Memory B cell (primary cell): ENCODE measurements at regions not wholly inside any gene's neighbourhood (a gene's known extent, or its start where the extent isn't known, plus 50 kb on each side); places are given as distances from the start of the nearest gene placed in this dataset.

ENCODE experiments used
- ATAC-seq: fragments of 150-1000 bp; cut with Tn5 transposase; 2 replicates; pipeline ENCODE4 v1.10.0; 2021; ENCODE audit warnings: low read depth, mild to moderate bottlenecking, moderate library complexity
- DNase-seq, 2 donors: peaks; one replicate each; pipeline ENCODE4 v3.0.0; 2022; ENCODE audit warnings: low spot score in 2 of 2
- H3K27ac Mint-ChIP-seq: one replicate; pipeline ENCODE4 v1.8.0; 2022; ENCODE audit warnings: mild to moderate bottlenecking, moderate library complexity, mixed read lengths
- H3K27me3 Mint-ChIP-seq: one replicate; pipeline ENCODE4 v1.8.0; 2022; ENCODE audit warnings: mixed read lengths
- H3K36me3 Mint-ChIP-seq: one replicate; pipeline ENCODE4 v1.8.0; 2022; ENCODE audit warnings: mild to moderate bottlenecking, mixed read lengths
- H3K4me1 Mint-ChIP-seq: one replicate; pipeline ENCODE4 v1.8.0; 2022; ENCODE audit warnings: mixed read lengths
- H3K4me3 Mint-ChIP-seq: one replicate; pipeline ENCODE4 v1.8.0; 2022; ENCODE audit warnings: mild to moderate bottlenecking, moderate library complexity, mixed read lengths
- H3K9me3 Mint-ChIP-seq: one replicate; pipeline ENCODE4 v1.8.0; 2022; ENCODE audit warnings: mixed read lengths

DNA sequence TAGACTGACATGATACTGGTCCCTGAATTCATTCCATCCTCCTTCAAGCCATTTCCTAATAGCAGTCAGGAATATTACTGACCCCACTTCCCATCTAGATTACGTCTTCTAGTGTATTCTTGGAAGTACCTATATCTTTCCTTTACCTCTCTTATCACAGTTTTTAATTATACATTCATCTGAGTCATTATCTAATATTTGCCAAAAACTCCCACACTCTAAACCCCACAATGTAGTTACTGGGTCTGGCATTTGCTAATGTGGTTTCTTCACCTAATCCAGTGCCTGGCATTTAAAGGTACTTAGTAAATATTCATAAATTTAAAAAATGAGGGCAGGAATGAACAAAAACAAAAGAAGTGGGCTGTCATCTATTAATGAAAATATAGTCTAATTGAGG lies 441.8 kb upstream of the SETBP1 start:
- no peak for ATAC-seq
- no peak overlapping the region for H3K4me3 Mint-ChIP-seq
- no peaks in the 10 kb centered on the region for H3K9me3 Mint-ChIP-seq
- no peaks in the 10 kb centered on the region for H3K36me3 Mint-ChIP-seq
- DNase-seq: no peak
- no peak overlapping the region for H3K27ac Mint-ChIP-seq
- H3K4me1 Mint-ChIP-seq: no peaks in the 10 kb centered on the region
- no peaks in the 10 kb centered on the region for H3K27me3 Mint-ChIP-seq

DNA sequence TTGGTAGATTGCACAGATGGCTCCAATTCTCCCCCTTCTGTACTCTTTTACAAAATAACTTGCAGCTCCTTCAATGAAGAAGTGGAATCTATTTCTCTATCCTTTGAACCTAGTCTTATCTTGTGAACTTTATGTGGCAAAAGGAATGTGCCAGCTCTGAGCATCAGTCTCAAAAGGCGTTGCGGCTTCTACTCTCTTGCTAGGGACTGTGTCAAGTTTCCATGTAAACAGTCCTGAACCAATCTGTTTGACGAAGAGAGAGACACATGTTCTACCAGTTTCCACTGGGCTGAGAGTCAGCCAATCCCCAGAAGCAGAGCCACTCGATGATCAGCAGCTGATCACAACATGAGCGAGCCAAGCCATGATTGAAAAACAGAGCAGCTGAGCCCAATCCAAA lies 439.7 kb upstream of the SETBP1 start:
- DNase-seq (no peak), ATAC-seq (no peak)
- Mint-ChIP-seq H3K27ac (no peak overlapping the region), H3K27me3 (no peaks in the 10 kb centered on the region), H3K4me3 (no peak overlapping the region), H3K9me3 (no peaks in the 10 kb centered on the region), H3K36me3 (no peaks in the 10 kb centered on the region), H3K4me1 (no peaks in the 10 kb centered on the region)

DNA sequence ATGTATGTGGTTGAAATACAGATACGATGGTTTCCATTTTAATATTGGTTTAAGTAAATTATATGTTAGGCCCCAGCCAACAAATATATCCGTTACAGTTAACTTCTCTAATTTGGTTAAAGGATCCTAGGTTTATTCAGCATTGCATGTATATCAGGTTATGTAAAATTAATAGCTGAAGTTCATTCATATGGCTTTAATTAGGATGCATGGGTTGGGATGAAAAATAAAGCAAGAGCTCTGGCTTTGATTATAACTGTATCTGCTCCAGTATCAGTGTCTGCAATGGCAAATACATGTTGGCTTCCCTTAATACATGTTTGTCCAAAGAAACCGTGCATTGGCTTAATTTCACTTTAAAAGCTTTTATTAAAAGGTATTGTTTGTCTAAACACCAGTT lies 435.7 kb upstream of the SETBP1 start:
- no peak overlapping the region for H3K27ac Mint-ChIP-seq

DNA sequence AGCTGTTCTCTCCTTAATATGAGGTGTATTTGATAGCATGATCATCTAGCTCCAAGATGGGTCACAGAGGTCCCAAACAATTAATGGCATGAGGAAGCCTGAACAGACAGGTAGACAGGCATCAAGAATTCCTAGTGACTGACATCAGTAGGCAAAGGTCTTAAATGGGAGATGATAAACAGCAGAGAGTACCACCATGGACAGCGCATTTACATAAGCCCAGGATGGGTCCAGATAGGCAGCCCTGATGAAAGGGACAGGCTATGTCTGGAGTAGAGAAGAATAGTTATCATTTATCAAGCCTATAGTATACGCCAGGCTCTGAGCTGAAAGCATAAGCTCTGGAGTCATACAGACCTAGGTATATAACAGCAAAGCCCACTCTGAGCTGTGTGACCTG lies 434.7 kb upstream of the SETBP1 start:
- peaks cover 3% of the 10 kb centered on the region for H3K4me1 Mint-ChIP-seq
- H3K27me3 Mint-ChIP-seq: peaks cover 4% of the 10 kb centered on the region
- H3K27ac Mint-ChIP-seq: no peak overlapping the region
- H3K36me3 Mint-ChIP-seq: no peaks in the 10 kb centered on the region
- H3K9me3 Mint-ChIP-seq: no peaks in the 10 kb centered on the region
- DNase-seq: no peak
- H3K4me3 Mint-ChIP-seq: no peak overlapping the region
- no peak for ATAC-seq

More for the DNA sequence above, 435.7 kb upstream of the SETBP1 start:
- DNase-seq (no peak), ATAC-seq (no peak)
- Mint-ChIP-seq H3K9me3 (no peaks in the 10 kb centered on the region), H3K36me3 (no peaks in the 10 kb centered on the region), H3K4me1 (peaks cover 3% of the 10 kb centered on the region), H3K27me3 (peaks cover 2% of the 10 kb centered on the region), H3K4me3 (no peak overlapping the region)

DNA sequence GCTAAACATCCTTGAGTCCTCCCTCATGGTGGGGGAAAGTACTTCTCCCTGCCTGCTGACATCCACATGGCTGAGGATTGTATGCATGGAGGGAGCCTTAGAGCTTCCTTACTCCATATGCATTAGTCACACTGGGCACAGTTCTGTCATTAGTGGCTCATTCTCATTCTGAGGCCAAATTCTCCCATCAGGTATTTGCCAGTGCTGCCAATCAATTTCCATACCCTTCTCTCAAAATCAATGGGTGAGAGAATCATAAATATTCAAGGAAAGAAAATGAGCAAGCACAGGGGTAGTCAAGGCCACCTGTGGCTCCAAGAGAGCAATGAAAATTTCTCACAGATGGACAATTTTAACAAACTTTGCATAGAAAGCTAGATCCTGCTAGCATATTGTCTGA lies 422.6 kb upstream of the SETBP1 start:
- Mint-ChIP-seq H3K4me1 (no peaks in the 10 kb centered on the region), H3K36me3 (peaks cover 10% of the 10 kb centered on the region), H3K27me3 (peaks cover 10% of the 10 kb centered on the region), H3K9me3 (peaks cover 17% of the 10 kb centered on the region), H3K4me3 (no peak overlapping the region), H3K27ac (no peak overlapping the region)
- no peak for DNase-seq
- ATAC-seq: no peak

DNA sequence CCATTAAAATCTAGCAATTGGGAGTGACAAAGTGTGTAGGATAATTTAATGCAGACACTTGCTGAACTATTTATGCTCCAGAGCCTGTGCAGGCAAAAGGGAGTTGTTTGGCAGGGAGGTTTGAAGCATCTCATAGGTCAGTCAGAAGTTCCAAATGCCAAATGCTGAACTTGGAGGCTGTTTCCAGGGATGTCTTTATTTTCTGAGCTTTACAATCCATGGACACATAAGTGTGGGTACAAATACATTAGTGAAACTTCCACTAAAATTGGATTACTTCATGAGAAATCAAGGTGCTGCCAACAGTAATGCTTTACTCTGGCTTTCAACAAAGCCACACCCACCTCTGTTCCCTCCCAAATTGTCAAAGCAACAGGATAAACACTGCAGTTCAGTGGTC lies 422.1 kb upstream of the SETBP1 start:
- H3K9me3 Mint-ChIP-seq: peaks cover 17% of the 10 kb centered on the region
- peaks cover 10% of the 10 kb centered on the region for H3K27me3 Mint-ChIP-seq
- no peak overlapping the region for H3K27ac Mint-ChIP-seq

DNA sequence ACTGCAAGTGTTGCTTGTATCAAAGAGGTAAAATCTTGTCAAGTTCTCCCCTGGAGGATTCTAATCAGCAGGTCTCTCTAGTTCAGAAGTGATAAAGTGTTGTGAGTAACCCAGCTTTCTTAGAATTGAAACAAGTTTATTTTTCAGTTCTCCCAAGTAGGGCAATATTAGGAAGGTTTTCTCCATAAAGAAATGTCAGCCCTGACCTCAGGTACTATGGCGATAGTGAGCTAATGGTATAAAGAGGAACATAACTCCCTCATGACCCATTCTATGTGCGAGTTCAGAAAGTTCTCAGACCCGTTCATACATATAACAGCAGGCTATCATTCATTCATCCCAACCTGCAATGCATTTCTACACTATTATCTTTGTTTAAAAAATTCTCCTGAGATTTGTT lies 421.1 kb upstream of the SETBP1 start:
- no peak for ATAC-seq
- Mint-ChIP-seq H3K9me3 (peaks cover 13% of the 10 kb centered on the region), H3K4me3 (no peak overlapping the region), H3K4me1 (no peaks in the 10 kb centered on the region), H3K27ac (no peak overlapping the region), H3K27me3 (peaks cover 8% of the 10 kb centered on the region), H3K36me3 (peaks cover 10% of the 10 kb centered on the region)
- no peak for DNase-seq

More for the DNA sequence above, 422.1 kb upstream of the SETBP1 start:
- H3K36me3 Mint-ChIP-seq: peaks cover 10% of the 10 kb centered on the region
- H3K4me3 Mint-ChIP-seq: no peak overlapping the region
- ATAC-seq (no peak), DNase-seq (no peak)
- H3K4me1 Mint-ChIP-seq: no peaks in the 10 kb centered on the region

DNA sequence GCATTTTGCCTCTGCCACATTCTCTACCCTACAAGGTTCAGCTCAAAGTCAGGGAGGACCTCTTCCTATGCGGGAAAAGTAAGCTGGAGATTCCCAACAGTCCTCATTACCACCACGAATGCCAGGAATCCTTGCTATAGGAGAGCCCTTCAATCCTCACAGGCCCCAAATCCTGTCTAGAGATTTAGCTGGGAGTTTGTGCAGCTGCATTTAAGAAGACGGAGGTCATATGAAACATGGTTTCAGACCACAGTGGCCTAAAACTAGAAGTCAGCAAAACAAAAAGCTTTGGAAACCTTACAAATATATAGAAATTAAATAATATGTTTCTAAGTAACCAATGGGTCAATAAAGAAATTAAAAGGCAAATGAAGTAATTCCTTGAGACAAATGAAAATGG lies 415.3 kb upstream of the SETBP1 start:
- H3K27ac Mint-ChIP-seq: no peak overlapping the region
- no peaks in the 10 kb centered on the region for H3K4me1 Mint-ChIP-seq
- ATAC-seq (no peak), DNase-seq (no peak)
- H3K9me3 Mint-ChIP-seq: peaks cover 11% of the 10 kb centered on the region
- peaks cover 1% of the 10 kb centered on the region for H3K27me3 Mint-ChIP-seq
- peaks cover 8% of the 10 kb centered on the region for H3K36me3 Mint-ChIP-seq
- no peak overlapping the region for H3K4me3 Mint-ChIP-seq

DNA sequence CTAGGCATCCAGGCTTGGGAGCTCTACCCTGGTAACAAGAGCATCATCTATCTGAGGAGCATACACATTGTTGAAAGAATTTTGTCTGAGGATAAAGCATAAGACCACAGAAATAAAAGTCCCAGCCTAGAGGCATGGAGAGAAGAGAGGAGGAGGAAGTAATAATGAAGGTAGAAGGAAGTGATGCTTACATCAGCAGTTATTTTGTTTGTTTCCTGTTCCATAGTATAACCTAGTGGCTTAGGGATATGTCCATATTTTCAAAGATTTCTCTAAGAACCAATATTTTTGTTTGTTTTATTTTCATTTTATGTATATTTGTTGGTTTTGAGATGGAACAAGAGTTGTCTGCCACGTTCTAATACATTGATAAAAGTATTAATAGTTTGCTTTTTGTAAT lies 407.4 kb upstream of the SETBP1 start:
- no peaks in the 10 kb centered on the region for H3K9me3 Mint-ChIP-seq
- no peak overlapping the region for H3K27ac Mint-ChIP-seq
- H3K4me1 Mint-ChIP-seq: no peaks in the 10 kb centered on the region
- DNase-seq (no peak), ATAC-seq (no peak)
- no peaks in the 10 kb centered on the region for H3K36me3 Mint-ChIP-seq
- H3K27me3 Mint-ChIP-seq: peaks cover 3% of the 10 kb centered on the region
- H3K4me3 Mint-ChIP-seq: no peak overlapping the region

DNA sequence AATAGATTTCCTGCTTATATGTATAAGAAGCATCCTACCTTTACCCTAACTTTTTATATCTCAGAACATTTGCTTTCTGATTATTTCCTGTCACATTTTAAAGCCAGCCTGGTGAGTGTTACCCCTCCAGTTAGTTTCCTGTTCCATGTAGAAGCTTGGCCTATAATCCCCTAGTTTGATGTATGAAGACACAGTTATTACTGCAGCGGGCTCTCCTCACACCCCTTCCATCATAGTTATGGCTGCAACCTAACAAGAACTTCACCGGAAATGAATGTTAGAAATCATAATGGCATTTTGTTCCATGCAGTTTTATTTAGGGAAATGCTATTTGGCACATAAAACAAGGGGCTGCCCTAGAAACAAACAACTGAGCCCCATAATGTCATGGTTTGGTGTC lies 400.2 kb upstream of the SETBP1 start:
- no peak for DNase-seq
- H3K27ac Mint-ChIP-seq: no peak overlapping the region
- no peak for ATAC-seq
- H3K36me3 Mint-ChIP-seq: no peaks in the 10 kb centered on the region
- no peaks in the 10 kb centered on the region for H3K4me1 Mint-ChIP-seq
- H3K9me3 Mint-ChIP-seq: no peaks in the 10 kb centered on the region
- no peak overlapping the region for H3K4me3 Mint-ChIP-seq
- H3K27me3 Mint-ChIP-seq: no peaks in the 10 kb centered on the region

DNA sequence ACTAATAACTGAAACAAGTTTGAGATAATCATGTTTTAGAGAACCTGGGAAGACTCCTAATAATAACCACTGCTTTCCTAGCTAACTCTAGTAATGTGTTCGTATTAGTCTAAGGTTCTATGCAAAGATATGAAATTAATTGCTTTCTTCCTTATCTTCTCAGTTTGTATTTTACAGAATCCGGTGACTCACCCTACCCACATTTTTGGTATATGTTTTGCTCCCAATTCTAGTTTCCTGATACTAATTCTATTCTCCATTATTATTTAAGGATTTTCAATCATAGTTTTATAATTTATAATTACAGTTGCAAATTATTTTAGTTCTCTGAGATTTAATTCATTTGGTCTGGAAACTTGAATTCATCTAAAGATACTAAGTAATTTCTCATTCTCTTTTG lies 394.6 kb upstream of the SETBP1 start:
- H3K9me3 Mint-ChIP-seq: no peaks in the 10 kb centered on the region
- H3K36me3 Mint-ChIP-seq: no peaks in the 10 kb centered on the region
- H3K4me3 Mint-ChIP-seq: no peak overlapping the region
- peaks cover 8% of the 10 kb centered on the region for H3K27me3 Mint-ChIP-seq
- no peak overlapping the region for H3K27ac Mint-ChIP-seq
- DNase-seq: no peak
- ATAC-seq: no peak
- no peaks in the 10 kb centered on the region for H3K4me1 Mint-ChIP-seq

DNA sequence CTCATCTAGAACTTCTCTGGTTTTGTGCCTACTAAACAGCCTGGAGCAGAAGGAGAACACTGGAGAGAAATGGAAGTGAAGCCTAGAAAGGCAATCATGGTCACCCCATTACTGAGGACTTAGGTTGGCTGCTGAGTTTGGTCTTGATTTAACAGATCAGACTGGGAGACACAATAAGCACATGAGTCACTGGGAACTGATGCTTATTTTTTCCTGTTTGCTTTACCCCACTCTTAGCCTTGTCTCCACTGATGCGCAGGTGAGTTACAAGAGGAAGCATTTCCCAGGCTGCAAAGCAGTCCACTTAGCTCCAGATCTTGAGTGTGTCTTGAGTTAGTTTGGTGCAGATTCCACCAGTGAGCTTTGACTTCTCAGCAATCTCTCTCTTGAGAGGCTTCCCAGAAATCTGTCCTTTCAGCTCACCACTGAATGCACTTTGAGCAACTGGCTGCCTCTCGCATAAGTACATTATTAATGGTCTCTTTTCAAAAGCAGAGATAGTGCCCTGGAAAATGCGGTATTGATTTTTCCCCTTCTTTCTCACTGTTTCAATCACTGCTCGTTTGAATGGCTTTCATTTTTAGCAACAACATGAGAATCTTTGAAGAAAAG lies 390.2 kb upstream of the SETBP1 start:
- ATAC-seq: no peak
- no peaks in the 10 kb centered on the region for H3K4me1 Mint-ChIP-seq
- H3K27me3 Mint-ChIP-seq: peaks cover 11% of the 10 kb centered on the region
- H3K4me3 Mint-ChIP-seq: no peak overlapping the region
- H3K36me3 Mint-ChIP-seq: no peaks in the 10 kb centered on the region
- H3K27ac Mint-ChIP-seq: no peak overlapping the region
- DNase-seq: no peak
- no peaks in the 10 kb centered on the region for H3K9me3 Mint-ChIP-seq

DNA sequence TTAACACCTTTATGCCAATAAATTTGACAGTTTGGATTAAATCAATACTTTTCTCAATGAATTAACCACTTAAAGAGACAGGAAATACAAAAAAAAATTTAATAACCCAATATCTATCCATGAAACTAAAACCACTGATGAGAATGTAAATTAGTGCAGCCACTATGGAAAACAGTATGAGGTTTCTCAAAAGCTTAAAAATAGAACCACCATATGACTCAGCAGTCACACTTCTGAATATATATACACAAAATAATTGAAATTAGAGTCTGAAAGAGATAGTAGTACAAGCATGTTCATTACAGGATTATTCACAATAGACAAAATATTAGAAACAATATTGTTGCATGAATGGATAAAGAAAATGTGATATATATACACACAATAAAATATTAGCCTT lies 382.1 kb upstream of the SETBP1 start:
- H3K27me3 Mint-ChIP-seq: no peaks in the 10 kb centered on the region
- DNase-seq (no peak), ATAC-seq (no peak)
- no peaks in the 10 kb centered on the region for H3K9me3 Mint-ChIP-seq
- H3K4me3 Mint-ChIP-seq: no peak overlapping the region
- H3K36me3 Mint-ChIP-seq: no peaks in the 10 kb centered on the region
- H3K4me1 Mint-ChIP-seq: no peaks in the 10 kb centered on the region
- H3K27ac Mint-ChIP-seq: no peak overlapping the region

DNA sequence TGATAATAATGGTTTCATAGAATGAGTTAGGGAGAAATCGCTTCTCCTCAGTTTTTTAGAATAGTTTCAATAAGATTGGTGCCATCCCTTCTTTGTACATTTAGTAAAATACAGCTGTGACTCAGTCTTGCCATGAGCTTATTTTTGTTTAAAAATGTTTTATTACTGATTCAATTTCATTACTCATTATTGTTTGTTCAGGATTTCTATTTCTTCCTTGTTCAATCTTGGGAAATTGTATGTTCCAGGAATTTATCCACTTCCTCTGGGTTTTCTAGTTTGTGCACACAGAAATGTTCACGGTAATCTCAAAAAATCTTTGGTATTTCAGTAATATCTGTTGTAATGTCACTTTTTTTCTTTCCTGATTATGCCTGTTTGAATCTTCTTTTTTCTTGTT lies 371.5 kb upstream of the SETBP1 start:
- H3K27ac Mint-ChIP-seq: no peak overlapping the region
- H3K9me3 Mint-ChIP-seq: no peaks in the 10 kb centered on the region
- H3K36me3 Mint-ChIP-seq: no peaks in the 10 kb centered on the region
- H3K4me1 Mint-ChIP-seq: no peaks in the 10 kb centered on the region
- ATAC-seq (no peak), DNase-seq (no peak)
- H3K4me3 Mint-ChIP-seq: no peak overlapping the region
- H3K27me3 Mint-ChIP-seq: no peaks in the 10 kb centered on the region

DNA sequence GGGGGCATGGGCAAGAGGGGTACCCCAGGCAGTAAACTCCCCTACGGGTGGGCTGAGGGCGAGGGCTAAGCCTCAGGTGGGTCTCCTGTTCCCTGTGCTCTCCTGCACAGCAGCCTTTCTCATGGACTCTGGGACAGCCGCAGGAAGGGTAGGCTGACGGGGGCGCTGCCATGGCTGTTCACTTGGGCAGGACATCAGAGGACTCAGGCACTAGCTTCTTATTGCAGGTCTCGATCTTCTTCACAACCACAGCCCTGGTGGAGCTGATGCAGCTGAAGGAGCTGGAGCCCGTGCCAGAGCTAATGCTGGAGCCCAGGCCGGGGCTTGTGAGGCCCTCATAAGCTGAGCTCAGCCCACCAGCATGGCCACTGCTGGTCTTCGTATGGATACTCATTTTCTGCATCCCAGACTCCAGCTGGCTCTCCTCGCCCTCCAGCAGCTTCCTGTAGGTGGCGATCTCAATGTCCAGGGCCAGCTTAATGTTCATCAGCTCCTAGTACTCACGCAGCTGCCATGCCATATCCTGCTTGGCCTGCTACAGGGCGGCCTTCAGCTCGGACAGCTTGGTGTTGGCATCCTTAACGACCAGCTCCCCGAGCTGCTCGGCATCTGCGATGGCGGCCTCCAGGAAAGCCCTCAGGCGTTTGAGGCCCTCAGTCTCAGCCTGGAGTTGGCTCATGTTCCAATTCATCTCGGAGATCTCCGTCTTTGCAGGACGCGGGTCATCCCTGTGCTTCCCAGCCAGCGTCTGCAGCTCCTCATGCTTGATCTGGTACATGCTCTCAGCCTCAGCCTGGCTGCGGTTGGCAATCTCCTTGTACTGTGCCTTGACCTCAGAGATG lies 359.8 kb upstream of the SETBP1 start:
- Mint-ChIP-seq H3K27me3 (peaks cover 5% of the 10 kb centered on the region), H3K4me3 (no peak overlapping the region), H3K9me3 (no peaks in the 10 kb centered on the region), H3K36me3 (no peaks in the 10 kb centered on the region), H3K4me1 (no peaks in the 10 kb centered on the region), H3K27ac (no peak overlapping the region)
- ATAC-seq: no peak
- DNase-seq: no peak
